Right ventricle myocardium inferior (tissue), 1 donor: ENCODE measurements at regions not wholly inside any gene's neighbourhood (a gene's known extent, or its start where the extent isn't known, plus 50 kb on each side); places are given as distances from the start of the nearest gene placed in this dataset.

Experiments
- ATAC-seq: fragments of 200-7000 bp; cut with Tn5 transposase; one replicate; pipeline ENCODE4 v1.9.1; 2020; ENCODE audit warnings: mild to moderate bottlenecking, moderate library complexity
- DNase-seq: peaks from one replicate; pipeline ENCODE4 v3.0.0; 2021; ENCODE audit errors: missing footprints
- intact Hi-C: fragments of 100-400 bp; cut with DNase I; formaldehyde crosslinking; loops from one replicate; pipeline ENCODE4 v1.11.0; 2022
- donor health status: DM: no; HTN: yes; CAD: no; lungs with severe emphysema.

GRCh38 chr11:70713988-70714665, 315.8 kb downstream of the CTTN start:
- intact Hi-C loops: no loop called here
- ATAC-seq: no peak
- DNase-seq: peak; percentile 20

DNA sequence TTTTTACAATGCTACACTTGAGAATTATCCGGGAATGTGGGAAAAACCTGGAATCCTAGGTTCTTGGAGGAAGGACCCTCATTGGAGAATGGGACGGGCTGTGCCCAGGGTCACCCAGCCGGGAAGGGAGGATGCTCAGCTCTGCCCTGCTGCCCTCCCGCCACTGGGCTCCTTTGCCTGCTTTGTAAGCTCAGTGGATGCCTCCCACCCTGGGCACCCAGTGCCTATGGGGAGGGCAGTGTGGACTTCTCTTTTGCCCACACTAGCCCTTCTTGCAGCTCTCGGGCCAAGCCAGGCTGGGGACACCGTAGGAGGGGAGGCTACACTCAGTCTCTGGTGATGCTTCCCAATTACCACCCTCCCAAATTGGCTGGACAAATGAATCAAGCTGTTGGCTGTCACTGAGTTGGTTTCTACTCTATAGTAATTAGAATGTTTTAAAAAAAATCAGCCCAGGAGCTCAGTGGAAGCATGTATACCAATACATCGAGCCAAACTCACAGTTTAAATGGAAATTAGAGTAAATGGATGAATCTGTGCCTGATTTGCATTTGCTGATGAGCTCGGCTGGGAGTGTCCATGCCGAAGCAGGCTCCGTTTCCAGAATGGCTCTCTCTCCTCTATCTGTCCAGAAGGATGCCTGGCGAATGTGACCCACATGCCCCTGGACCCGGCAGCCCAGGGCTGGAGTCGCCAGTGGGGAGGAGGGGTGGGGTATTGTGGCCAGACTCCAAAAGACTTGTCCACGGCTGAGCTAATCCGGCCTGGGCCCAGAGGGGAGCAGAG, 317.0 kb downstream of the CTTN start:
- ATAC-seq: no peak
- peak; percentile 55 for DNase-seq
- intact Hi-C loops: no loop called here

DNA sequence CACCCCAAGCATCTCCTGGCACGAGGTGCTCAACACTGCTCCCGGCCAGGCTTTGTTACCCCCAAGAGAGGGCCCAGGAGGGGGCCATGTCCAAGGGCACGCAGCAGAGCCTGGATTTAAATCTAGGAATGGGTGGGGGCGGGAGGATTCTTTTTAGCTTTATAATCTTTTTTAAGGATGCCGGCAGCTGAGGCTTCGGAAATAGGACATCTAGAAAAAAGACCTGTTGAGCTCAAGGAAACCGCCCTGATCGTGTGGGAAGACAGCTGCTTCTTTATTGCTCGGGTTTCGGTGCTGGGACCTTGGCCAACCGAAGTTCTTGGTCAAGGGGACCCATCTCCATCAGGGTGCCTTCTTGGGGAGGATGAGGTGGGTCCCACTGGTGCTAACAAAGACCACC, 317.9 kb downstream of the CTTN start:
- peak; percentile 45 for DNase-seq

GRCh38 chr11:70716986-70717775, 318.9 kb downstream of the CTTN start:
- intact Hi-C loops: no loop called here
- DNase-seq (peak; percentile 42), ATAC-seq (no peak)

More for the DNA sequence above, 317.9 kb downstream of the CTTN start:
- no peak for ATAC-seq
- intact Hi-C loops: no loop called here

DNA sequence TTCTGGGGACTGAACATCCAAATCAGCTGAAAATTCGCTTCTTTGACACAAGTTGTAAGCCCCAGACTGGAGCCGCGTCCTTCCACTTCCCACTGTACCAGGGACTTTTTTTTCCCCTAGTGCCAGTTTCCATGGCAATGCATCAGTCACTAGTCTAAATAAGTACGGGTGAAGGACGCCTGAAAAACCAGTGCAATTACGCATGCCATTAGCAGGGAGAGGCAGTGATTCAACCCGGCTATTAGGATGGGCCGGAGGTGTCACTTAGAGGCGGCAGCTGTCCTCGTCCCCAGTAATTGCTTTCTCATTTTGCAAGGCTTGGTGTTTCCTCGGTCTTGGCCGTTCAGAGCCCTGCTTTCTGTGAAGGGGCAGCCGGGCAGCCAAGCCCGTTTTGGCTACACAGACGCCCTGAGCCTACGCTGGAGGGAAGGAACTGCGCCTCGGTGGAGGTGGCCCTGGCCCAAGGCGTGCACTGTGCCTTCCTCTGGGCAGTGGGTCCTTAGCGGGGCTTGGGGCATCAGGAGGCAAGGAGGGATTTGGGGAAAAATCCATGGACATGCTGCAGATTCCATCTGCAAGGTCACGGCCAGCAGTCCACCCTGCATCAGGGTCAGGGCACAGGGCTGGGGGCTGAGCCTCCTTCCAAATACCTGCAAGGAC, 319.7 kb downstream of the CTTN start:
- intact Hi-C loops: no loop called here
- ATAC-seq: no peak
- peak; percentile 22 for DNase-seq

DNA sequence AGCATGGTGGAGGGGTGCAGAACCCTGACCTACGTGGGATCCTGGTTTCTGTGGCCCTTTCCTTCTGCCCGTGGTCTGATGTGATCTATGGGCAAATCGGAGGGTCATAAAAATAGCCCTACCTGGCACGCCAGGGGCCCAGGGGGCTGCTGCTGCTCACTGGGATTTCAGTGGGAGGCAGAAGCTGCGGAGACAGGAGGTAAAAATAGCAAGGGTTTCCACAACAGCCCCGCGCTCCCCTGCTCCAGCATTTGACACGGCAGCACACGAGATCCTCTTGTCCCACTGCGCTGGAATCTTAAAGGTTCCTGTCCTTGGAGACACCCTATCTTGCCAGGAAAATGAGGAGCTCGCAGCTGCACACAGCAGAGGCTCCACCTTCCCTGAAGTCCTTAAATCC, 321.2 kb downstream of the CTTN start:
- DNase-seq (peak; percentile 8), ATAC-seq (no peak)
- intact Hi-C loops: no loop called here

- ATAC-seq (no peak), DNase-seq (peak; percentile 11)
- intact Hi-C loops: no loop called here
These were observed 322.0 kb downstream of the CTTN start for GRCh38 chr11:70720281-70720680.

- no peak for ATAC-seq
- DNase-seq: no peak
- intact Hi-C loops: no loop called here
These were observed 322.7 kb downstream of the CTTN start for GRCh38 chr11:70721006-70721405.

GRCh38 chr11:70725278-70725677, 326.9 kb downstream of the CTTN start:
- DNase-seq (peak; percentile 47), ATAC-seq (no peak)
- intact Hi-C loops: no loop called here

DNA sequence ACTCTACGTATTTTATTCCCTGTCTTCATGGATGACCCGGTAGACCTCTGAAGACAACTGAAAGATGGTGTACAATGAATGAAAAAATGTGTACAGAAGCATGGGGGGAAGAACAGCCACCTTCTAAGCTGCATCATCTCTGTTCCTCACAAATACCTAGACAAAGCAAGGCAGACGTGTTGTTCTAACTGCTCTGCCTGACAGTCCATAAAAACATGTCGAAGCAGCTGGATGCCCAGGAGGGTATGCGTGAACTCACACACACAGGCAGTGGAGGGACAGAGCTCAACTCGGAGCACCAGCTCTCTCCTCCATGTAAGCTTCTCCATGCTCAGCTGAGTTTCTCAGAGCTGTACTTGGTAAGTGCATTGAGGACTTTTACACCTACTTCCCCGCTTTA, 327.4 kb downstream of the CTTN start:
- ATAC-seq (no peak), DNase-seq (no peak)
- intact Hi-C loops: no loop called here

DNA sequence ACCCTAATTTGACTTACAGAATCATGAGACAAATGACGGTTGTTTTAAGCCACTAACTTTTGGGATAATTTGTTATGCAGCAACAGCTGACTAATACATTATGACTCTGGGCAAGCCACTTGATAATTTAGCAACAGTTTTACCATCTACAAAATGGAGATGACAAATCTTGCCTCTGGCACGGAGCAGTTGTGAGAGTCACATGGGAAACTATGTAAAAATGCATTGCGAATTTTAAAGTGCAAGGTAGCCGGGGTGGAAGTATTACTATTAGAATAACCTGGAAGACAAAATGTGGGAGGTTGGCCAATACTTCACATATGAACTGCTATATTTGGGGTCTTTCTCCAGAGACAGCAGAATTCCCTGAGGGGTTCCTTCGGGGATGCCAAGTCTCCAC, 328.7 kb downstream of the CTTN start:
- DNase-seq: no peak
- intact Hi-C loops: no loop called here
- no peak for ATAC-seq

DNA sequence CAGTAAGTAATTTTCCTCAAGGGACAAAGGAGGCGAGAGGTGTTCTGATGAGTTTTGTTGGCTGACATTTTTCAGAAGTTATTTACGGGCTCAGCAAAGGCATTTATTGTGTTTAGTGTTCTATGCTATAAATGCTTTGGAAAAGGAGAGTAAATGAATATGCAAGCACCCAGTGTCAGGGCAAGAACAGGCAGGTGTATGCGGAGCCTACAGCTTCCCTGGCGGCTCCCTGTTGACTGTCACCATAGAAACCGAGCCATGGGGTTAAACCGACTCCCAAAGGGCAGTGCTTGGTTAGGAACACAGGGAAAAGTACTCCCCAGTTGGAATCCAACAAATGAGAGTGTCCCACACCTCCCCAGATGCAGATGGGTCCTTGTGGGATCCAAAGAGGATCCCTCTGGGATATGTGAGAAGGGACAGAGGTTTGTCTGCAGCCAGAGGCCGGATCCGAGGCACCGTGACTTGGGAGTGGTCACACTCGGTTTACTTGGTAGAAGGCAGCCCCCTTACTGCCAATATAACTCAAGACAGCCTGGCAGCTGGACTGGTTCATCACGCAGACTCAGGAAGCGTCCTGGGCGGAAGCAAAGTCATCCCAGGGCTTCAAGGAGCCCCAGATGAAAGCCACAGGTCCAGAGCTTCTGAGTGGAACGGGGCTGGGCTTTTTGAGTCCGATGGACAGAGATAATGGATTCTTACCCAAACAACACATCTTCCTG, 329.7 kb downstream of the CTTN start:
- ATAC-seq: no peak
- intact Hi-C loops: no loop called here
- peak; percentile 37 for DNase-seq

DNA sequence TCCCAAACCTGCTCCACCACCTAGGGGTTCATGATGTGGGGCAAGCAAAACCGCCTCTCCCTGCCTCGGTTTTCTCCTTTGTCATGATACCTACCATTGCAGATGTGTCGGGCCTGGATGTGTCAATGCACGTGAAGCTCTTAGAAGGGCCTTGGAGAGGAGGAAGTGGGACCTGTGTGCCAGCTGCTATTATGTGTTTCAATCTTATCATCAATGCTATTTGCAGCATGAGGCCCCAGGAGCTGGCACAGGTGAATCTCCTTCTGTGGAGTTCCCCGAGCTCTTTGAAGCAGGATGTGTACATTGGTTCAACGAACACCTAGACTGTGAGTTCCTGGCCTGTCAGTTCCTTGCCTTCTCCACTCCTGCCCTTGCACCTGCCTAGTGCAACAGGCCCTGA, 331.6 kb downstream of the CTTN start:
- intact Hi-C loops: loop anchor here (10.0 kb wide), 1 partner anchor 155 kb away; no protein-coding TSS in a partner anchor
- ATAC-seq (no peak), DNase-seq (peak; percentile 8)

DNA sequence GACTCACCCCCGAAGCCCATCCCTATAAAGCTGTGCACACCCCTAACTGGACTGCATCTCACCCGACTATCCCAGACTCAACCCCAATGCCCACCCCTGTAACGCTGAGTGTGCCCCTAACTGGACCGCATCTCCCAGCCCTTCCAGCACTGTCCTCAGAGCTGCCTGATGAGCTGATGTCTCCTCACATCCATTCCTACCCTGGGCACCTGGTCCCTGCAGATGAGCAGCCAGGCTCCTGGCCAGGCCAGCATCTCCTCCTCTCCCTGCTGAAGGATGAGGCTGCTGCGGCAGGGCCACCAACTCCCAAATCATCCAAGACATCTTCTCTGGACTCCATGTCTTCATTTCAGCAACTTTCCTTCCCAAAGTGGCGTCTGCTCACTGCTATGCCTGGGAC, 332.1 kb downstream of the CTTN start:
- no peak for ATAC-seq
- intact Hi-C loops: loop anchor here (10.0 kb wide), 1 partner anchor 156 kb away; no protein-coding TSS in a partner anchor
- peak; percentile 4 for DNase-seq

GRCh38 chr11:70731271-70732022, 333.1 kb downstream of the CTTN start:
- DNase-seq (no peak), ATAC-seq (no peak)
- intact Hi-C loops: loop anchor here (10.0 kb wide), 1 partner anchor 157 kb away; no protein-coding TSS in a partner anchor

DNA sequence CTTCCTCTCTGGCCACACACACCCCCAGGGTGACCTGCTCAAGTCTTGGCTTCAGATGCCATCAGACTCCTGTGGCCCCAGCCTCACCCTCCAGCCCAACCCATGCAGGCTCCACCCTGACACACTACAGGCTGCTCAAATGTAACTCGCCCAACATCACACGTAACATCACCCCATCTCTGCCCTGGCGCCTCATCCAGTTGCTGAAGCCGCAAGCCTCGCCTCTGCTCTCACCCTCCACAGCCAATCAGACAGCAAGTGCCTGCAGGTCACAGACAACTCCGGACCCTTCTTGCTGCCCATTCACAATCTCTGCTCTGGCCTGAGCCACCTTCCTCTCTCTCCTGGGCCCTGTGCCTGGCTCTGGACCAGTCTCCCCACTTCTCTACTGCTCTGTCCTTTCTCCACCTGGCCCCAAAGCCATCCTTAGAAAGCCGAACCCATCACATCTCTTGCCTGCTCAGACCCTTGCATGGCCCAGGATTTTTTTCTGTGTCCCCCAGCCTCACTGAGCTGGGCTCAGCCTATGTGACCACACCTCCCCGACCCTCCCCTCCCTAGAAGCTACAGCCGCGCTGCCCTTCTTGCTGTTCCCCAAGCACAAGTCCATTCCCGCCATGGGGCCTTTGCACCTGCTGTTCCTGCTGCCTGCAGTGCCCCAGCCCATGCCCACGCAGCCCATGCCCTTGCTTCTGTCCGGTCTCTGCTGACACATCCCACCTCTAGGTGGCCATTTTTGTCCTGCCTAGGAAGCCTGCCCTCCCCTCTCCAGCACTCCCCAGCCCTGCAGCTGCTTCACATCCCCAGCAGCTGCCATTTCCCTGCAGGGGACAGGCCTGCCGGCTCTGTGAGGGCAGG, 333.9 kb downstream of the CTTN start:
- intact Hi-C loops: loop anchor here (10.0 kb wide), 1 partner anchor 157 kb away; no protein-coding TSS in a partner anchor
- no peak for ATAC-seq
- DNase-seq: no peak

GRCh38 chr11:70732881-70733196, 334.5 kb downstream of the CTTN start:
- ATAC-seq: no peak
- DNase-seq: peak; percentile 30
- intact Hi-C loops: loop anchor here (10.0 kb wide), 1 partner anchor 158 kb away; no protein-coding TSS in a partner anchor
